ENCODE measurements at regions not wholly inside any gene's neighbourhood (a gene's known extent, or its start where the extent isn't known, plus 50 kb on each side); places are given as distances from the start of the nearest gene placed in this dataset.
"Not testable (repeated sequence)": the region's sequence is repeated elsewhere in the genome, so short reads cannot be mapped to it uniquely, and the experiment has no call there.

- DNase-seq: peak in 1 of 2 experiments; percentile 20
Observed at GRCh38 chr16:35102780-35103403, 1643.5 kb downstream of the TP53TG3F start.

DNA sequence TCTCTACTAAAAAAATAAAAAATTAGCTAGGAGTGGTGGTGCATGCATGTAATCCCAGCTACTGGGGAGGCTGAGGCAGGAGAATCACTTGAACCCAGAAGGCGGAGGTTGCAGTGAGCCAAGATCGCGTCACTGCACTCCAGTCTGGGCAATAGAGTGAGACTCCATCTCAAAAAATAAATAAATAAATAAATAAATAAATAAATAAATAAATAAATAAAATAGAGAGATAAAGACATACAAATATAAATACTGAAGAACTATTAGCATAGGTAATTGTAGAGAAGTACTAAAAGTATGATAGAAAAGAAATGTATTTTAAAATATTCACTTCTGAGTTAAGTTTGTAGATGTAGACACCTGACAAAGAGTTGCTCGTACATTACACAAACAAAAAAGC is 1652.4 kb downstream of the TP53TG3F start:
- not testable (repeated sequence) for DNase-seq

DNA sequence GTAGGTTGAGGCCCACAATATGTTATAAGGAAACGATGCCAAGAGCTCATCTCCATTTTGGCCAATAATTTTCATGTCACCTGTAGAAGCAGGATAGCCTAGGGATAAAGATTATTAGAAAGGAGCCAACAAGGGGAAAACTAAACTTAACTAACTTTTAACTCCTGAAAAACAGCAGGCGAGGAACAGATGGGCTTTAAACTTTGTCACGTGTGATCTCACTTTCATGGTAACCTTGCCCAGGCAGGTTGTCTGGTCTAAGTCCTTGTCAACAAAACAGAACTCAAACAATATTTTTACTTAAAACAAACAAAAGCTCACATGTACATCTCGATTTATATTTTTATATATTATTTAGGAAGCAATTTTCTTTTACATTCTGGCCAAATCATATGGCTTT is 1672.0 kb downstream of the TP53TG3F start:
- DNase-seq: no peak

- DNase-seq: no peak
Observed at GRCh38 chr16:35134471-35134870, 1675.1 kb downstream of the TP53TG3F start.

DNA sequence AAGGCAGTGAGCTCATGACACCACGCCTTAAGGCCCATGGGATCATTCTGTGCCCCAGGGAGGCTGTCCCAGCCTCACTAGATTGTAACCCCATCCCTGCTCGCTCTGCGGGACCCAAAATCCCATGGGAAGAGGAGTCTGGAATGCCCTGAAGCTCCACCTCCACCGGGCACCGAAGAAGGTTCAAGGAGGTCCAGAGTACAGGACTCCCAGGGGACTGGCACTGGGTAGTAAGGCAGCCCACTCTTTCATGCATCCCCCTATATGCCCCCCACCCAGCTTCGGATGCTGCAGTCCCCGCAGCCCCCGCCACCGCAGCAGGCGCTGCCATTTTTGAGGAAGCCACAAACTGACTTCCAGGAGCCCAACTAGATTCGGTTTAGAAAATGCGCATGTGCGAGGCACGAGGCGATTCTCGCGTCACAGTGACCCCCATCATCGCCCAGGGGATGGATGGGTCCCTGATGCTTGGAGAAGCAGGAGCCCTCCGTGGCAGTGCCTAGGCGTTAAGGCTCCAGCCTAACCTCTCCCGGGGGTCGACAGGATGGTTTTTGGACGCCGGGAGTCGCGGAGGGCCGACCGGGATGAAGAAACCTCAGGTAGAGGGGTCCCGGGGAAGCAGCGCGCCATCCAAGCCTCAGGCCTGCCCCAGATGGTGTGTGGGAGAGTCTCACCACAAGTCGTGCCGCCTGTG is 1681.0 kb downstream of the TP53TG3F start:
- no peak for DNase-seq

- no peak for DNase-seq
Observed at GRCh38 chr16:35141303-35141702, 1681.9 kb downstream of the TP53TG3F start.

DNA sequence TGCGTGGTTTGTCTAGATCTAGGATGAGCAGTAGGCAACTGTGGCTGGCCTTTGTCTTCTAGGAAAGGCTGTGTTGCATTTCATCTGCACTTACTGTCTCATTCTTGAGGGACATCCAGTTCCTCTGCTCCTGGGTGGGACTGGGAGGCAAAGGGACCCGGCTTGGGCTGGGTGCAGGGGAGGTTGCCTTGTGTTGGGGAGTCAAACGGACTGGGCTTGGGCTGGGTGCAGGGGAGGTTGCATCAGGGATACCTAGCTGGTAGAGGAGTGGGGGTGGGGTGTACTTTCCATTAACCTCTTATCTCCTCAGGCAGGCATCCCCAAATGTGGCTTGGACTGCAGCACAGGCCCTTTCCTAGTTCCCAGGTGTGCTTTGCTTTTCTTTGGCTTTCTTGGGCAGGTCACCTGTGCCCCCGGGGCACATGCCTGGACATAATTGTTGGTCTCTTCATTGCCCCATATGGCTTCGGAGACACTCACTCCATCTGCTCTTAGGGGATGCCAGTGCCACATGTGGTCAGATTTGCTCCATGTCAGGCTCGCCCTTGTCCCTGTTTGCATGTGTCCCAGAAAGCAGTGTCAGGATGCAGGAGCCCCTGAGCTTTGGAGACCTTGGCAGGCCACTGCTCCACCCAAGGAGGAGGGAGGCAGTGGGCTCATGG is 1682.9 kb downstream of the TP53TG3F start:
- DNase-seq: no peak

DNA sequence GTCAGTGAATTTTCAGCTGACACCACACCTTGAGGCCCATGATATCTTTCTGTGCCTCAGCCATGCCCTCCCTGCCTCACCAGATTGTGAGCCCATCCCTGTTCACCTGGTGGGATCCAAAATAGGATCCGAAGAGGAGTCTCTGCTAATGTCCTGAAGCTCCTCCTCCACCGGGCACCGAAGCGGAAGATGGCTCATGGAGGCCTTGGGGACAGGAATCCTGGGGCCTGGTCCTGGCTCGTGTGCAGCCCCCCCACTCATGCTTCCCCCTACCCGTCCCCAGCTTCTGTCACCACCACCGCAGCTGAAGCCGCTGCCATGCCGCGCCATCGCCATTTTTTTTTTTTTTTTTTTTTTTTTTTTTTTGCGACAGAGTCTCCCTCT is 1683.4 kb downstream of the TP53TG3F start:
- DNase-seq: no peak

DNA sequence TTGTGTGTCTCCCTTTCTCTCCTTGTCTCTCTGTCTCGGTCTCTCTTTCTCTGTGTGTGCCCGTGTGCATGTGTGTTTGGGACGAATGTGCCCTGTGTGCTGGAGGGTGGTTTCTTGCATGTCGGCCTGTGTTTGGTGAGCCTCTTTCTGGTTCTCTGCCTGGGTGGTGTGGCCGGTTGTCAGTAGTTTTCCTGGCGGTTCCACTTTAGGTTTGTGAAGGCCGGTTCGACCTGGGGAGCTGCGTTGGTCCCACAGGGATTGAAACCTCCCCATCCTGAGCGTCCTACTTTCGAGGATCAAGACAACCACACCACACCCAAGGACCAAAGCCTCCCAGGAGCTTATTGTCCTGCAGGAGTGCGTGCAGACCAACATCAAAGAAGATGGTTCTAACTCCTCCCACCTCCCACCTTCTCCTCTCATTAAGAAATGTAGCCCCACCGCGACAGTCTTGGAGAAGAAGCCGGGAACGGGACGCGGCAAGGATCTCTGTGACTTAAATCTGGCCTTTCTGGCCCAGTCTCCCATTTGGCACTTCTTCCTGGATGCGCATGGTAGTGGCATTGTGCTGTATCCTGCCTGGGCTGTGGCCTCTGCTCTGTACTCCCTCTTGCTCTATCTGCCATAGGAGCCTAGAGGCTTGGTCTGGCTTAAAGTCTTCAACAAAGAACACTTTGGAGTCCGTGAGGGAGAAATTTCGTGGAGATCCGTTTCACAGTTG is 1685.0 kb downstream of the TP53TG3F start:
- DNase-seq: no peak

GRCh38 chr16:35146031-35146710 is 1686.8 kb downstream of the TP53TG3F start:
- no peak for DNase-seq

- no peak for DNase-seq
Observed at GRCh38 chr16:35146723-35147458, 1687.5 kb downstream of the TP53TG3F start.

DNA sequence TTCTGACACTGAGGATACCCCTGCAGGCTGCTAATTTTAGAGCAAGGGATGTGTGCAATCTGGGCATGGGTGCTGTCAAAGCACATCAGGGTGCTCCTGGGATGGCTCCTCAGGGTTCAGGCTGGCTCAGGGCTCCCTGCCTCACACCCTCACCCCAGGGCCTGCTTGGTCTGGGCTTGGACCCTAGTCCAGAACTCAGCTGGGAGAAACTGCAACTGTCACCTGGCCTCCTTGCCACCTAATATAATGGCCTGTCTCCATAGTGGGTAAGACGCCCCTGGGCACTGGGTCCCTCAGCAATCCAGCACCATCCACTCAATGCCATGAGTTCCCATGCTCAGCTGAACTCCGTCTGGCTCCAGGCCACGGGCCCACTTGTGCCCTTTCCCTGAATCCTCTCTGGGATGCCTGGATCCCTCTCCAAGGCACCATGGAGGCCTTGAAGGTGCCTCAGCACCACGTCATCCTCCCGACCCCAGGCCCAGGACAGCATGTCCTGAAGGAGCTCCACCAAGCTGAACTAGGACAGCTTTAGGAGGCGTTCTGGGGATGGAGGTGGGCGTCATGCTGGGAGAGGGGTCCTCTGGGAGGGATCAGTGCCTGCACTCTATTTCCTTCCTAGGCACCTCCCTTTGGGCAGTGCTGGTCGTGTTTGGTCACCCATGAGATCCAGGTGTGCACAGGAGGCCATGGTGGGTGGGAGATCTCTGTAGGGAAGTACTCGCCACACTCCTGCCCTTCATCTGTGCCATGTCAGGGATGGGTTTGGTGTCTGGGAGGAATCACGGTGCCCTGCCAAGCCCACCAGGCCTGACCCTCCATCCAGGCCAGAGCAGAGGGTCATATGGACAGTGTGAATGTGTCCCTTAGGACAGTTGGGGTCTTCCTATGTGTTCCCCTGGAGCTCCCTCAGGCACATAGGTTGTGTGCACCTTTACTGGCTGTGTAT is 1688.4 kb downstream of the TP53TG3F start:
- DNase-seq: no peak

DNA sequence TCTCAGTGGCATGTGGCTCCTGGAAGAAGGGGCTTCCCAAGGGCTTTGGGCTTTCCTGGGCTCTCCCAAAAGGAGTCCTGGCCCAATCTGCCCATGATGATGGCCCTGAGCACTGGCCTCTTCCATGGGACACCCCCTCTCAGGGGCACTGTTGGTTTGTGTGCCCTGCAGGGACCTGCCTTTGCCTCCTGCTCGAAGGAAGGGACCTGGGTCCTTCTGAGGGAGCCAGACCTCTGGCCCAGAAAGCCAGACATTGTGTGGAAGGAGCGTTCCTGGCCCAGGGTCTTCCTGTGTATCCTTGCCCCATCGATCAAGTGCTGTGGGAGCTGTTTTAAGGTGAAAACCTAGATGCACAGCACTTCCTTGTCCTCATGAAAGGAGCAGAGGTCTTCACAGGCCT is 1689.3 kb downstream of the TP53TG3F start:
- DNase-seq: no peak

DNA sequence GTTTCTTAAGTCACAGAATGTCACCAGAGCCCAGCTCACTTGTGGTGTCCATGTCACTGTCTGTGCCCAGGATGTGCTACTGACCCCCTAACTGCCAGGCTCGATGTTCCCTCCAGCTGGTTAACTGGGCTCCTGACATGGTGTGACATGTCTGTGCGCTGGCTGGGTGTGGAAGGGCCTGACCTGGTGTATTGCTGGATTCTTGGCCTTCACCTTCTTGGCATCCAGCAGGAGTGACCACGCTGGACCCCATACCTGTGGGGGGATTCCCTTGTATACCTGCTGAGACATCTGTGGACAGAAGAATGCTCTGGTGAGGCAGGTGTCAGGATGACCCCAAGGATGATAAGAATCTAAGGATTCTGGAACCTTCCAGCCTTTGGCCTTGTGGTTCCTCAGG is 1690.1 kb downstream of the TP53TG3F start:
- DNase-seq: no peak

DNA sequence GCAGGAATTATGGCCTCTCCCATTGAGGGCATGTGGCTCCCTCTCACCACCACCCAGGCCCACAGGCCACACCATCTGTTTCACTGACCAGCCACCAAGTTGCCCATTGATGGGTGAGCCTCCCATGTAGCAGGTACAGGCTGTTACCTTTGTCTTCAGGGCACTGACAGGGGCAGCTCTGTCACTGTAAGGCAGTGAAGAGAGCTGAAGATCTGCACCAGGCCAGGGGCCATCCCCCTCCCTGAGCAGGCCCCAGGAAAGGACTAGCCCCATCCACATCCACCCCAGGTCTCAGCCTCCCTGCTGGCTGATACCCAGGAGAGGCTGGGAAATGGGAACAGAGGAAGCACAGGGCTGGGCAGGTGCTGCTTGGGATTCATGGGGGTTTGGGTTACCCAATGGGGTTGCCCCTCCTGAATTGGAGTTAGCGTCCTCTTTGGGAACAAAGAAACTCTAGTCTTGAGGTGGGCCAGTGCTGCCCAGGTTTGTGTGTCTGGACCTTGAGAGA is 1691.4 kb downstream of the TP53TG3F start:
- no peak for DNase-seq

DNA sequence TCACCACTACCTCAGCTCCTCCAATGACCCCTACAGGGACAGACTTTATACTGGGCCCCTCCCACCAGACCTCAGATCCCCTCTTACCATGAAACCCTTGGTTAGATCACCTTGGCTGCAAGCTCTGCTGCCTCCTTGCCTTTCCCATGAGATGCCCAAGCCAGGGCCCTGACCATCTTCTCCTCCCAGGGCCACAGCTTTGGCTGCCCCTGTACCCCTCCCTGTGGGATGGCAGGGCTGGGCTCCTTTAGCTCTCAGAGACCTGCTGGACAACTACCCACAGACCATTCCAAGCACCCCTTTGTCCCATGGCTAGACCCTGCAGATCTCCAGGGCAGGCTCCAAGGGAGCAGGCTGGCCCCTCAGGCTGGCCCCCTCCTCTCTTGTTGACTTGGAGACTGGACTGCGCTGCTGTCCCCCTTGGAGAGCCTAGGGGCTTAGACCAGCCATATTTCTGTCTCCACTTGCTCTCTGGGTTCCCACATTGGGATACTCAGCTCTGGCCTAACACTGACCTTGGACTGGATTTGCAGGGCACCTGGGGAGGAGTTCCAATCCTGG is 1692.7 kb downstream of the TP53TG3F start:
- DNase-seq: no peak

DNA sequence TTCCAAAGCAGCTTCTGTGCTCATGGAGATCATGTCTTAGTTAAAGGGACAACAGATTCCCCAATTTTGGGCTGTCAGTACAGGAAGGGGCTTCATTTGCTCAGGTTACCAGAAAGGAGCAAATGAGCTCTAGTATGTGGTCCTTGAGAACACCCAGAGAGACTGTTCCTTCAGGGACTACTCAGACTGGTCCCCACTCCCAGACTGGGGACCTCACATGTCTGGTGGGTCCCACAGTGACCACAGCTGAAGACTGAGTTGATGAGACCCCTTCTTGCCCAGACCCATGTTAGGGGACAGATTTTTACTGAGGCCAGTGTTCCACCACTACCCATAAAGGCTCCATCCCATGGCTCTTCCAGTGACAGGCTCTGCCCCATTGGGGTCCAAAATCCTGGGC is 1695.2 kb downstream of the TP53TG3F start:
- no peak for DNase-seq

- not testable (repeated sequence) for DNase-seq
Observed at GRCh38 chr16:35157549-35157948, 1698.1 kb downstream of the TP53TG3F start.

- DNase-seq: not testable (repeated sequence)
Observed at GRCh38 chr16:35169324-35169723, 1709.9 kb downstream of the TP53TG3F start.

DNA sequence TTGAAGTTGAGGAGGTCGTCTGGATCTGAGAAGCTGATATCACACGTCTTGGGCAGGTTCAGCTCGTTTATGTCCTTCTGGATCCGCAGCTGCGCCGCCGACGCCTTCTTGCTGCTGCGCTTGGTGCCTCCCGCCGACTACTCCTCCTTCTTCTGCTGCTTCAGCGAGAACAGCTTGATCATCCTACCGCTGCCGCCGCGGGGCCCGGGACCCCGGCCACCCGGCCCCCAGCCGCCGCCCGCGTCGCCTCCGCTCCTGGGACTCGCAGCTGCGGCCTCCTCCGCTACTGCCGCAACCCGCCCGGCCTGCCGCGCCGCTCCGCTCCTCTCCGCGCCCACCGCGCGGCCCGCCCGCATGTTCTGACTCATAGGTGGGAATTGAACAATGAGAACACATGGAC is 1710.6 kb downstream of the TP53TG3F start:
- DNase-seq: not testable (repeated sequence)

Data from SW 1271 (cell line).